MV-4-11 (cell line): ENCODE measurements at regions not wholly inside any gene's neighbourhood (a gene's known extent, or its start where the extent isn't known, plus 50 kb on each side); places are given as distances from the start of the nearest gene placed in this dataset.

Source experiments
- DNase-seq: peaks from one replicate; lab custom pipeline; 2025; lab: John Stamatoyannopoulos, UW

GRCh38 chr2:56707650-56708049, 523.9 kb downstream of the CCDC85A start:
- DNase-seq, result no peak

GRCh38 chr2:56709181-56709580, 525.4 kb downstream of the CCDC85A start:
- DNase-seq, result no peak

GRCh38 chr2:56713161-56713676, 529.4 kb downstream of the CCDC85A start:
- no peak for DNase-seq

GRCh38 chr2:56713978-56714377, 530.2 kb downstream of the CCDC85A start:
- no peak for DNase-seq

- DNase-seq, result no peak
These were observed 530.6 kb downstream of the CCDC85A start for GRCh38 chr2:56714400-56714799.

- no peak for DNase-seq
These were observed 531.9 kb downstream of the CCDC85A start for GRCh38 chr2:56715683-56716082.

- DNase-seq, result no peak
These were observed 534.6 kb downstream of the CCDC85A start for GRCh38 chr2:56718413-56718812.

- no peak for DNase-seq
These were observed 545.4 kb downstream of the CCDC85A start for GRCh38 chr2:56729212-56729611.

- DNase-seq, result no peak
These were observed 549.2 kb downstream of the CCDC85A start for GRCh38 chr2:56732946-56733345.

- DNase-seq, result no peak
These were observed 555.6 kb downstream of the CCDC85A start for GRCh38 chr2:56739413-56739812.

GRCh38 chr2:56741601-56742102, 557.9 kb downstream of the CCDC85A start:
- DNase-seq, result peak; percentile 8

GRCh38 chr2:56743807-56744206, 560.0 kb downstream of the CCDC85A start:
- DNase-seq, result no peak

- peak; percentile 3 for DNase-seq
These were observed 565.5 kb downstream of the CCDC85A start for GRCh38 chr2:56749152-56749752.

GRCh38 chr2:56753182-56753581, 569.4 kb downstream of the CCDC85A start:
- DNase-seq, result no peak

- DNase-seq, result no peak
These were observed 570.4 kb downstream of the CCDC85A start for GRCh38 chr2:56754066-56754615.

GRCh38 chr2:56754627-56755026, 570.8 kb downstream of the CCDC85A start:
- DNase-seq, result no peak

GRCh38 chr2:56757884-56758545, 574.2 kb downstream of the CCDC85A start:
- DNase-seq, result no peak

- DNase-seq, result no peak
These were observed 579.9 kb downstream of the CCDC85A start for GRCh38 chr2:56763683-56764082.

- no peak for DNase-seq
These were observed 585.2 kb downstream of the CCDC85A start for GRCh38 chr2:56768973-56769372.

GRCh38 chr2:56770490-56770889, 586.7 kb downstream of the CCDC85A start:
- DNase-seq, result no peak

- no peak for DNase-seq
These were observed 600.3 kb downstream of the CCDC85A start for GRCh38 chr2:56784046-56784445.

- DNase-seq, result no peak
These were observed 617.4 kb downstream of the CCDC85A start for GRCh38 chr2:56801214-56801613.

GRCh38 chr2:56801770-56802169, 618.0 kb downstream of the CCDC85A start:
- DNase-seq, result no peak
